ENCODE measurements at regions not wholly inside any gene's neighbourhood (a gene's known extent, or its start where the extent isn't known, plus 50 kb on each side); places are given as distances from the start of the nearest gene placed in this dataset.

DNA sequence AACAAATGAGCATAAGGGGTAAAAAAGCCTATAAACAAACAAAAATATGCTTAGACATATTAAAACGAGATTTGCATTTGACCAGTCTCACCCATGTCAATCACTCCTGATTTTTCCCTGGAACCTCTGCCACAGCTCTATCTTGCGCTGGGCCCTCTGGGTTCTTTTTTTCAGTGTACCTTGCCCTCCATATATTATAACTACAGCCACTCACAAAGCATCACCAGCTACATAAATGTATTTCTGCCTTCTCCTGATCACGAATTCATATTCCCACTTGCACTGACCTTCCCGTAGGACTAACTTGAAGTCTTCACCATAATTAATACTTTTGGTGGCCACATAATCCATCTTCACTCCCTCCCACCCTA lies 395.6 kb upstream of the ROBO2 start:
- Histone ChIP-seq H3K9me3 (ENCODE audit: control insufficient read depth, insufficient read depth, low read length) (no peaks in the 10 kb centered on the region), H3K27me3 (ENCODE audit: control insufficient read depth, insufficient read depth, low read length) (no peaks in the 10 kb centered on the region), H3K4me3 (ENCODE audit: low read depth, low read length) (no peak overlapping the region), H3K27ac (ENCODE audit: low read depth, low read length) (no peak overlapping the region)
- ChIA-PET POLR2A (no interaction called here), CTCF (no interaction called here)
- DNase-seq (ENCODE audit: low read depth, low spot score) = no peak
- TF ChIP-seq CTCF (IDR thresholded peaks at IDR 0.05; ENCODE audit: low read depth, low read length) = no peak

- Histone ChIP-seq H3K9me3 (ENCODE audit: control insufficient read depth, insufficient read depth, low read length) (no peaks in the 10 kb centered on the region), H3K4me3 (ENCODE audit: low read depth, low read length) (no peak overlapping the region), H3K27ac (ENCODE audit: low read depth, low read length) (no peak overlapping the region), H3K27me3 (ENCODE audit: control insufficient read depth, insufficient read depth, low read length) (no peaks in the 10 kb centered on the region)
- ChIA-PET POLR2A (no interaction called here), CTCF (no interaction called here)
- DNase-seq (ENCODE audit: low read depth, low spot score) = no peak
- TF ChIP-seq CTCF (IDR thresholded peaks at IDR 0.05; ENCODE audit: low read depth, low read length) = no peak
These were observed 394.2 kb upstream of the ROBO2 start for GRCh38 chr3:76645724-76646123.

GRCh38 chr3:76646921-76647562 lies 392.9 kb upstream of the ROBO2 start:
- no peaks in the 10 kb centered on the region for H3K9me3 ChIP-seq (ENCODE audit: control insufficient read depth, insufficient read depth, low read length)
- TF ChIP-seq CTCF (IDR thresholded peaks at IDR 0.05; ENCODE audit: low read depth, low read length) = 0 out of 2 replicates have a peak, but pooled peaks have one; percentile 12
- no peak overlapping the region for H3K27ac ChIP-seq (ENCODE audit: low read depth, low read length)
- no peaks in the 10 kb centered on the region for H3K27me3 ChIP-seq (ENCODE audit: control insufficient read depth, insufficient read depth, low read length)
- CTCF ChIA-PET = no interaction called here
- DNase-seq (ENCODE audit: low read depth, low spot score) = no peak
- H3K4me3 ChIP-seq (ENCODE audit: low read depth, low read length) = no peak overlapping the region
- POLR2A ChIA-PET = no interaction called here

- no peaks in the 10 kb centered on the region for H3K9me3 ChIP-seq (ENCODE audit: control insufficient read depth, insufficient read depth, low read length)
- ChIA-PET POLR2A (no interaction called here), CTCF (interaction anchor here (0.6 to 1.1 kb wide), 2 partner anchors 9 to 18 kb away, joined by 3 read pairs; no protein-coding TSS in a partner anchor)
- DNase-seq (ENCODE audit: low read depth, low spot score) = no peak
- 0 out of 2 replicates have a peak, but pooled peaks have one; percentile 11 for TF ChIP-seq CTCF (IDR thresholded peaks at IDR 0.05; ENCODE audit: low read depth, low read length)
- no peak overlapping the region for H3K4me3 ChIP-seq (ENCODE audit: low read depth, low read length)
- no peak overlapping the region for H3K27ac ChIP-seq (ENCODE audit: low read depth, low read length)
- no peaks in the 10 kb centered on the region for H3K27me3 ChIP-seq (ENCODE audit: control insufficient read depth, insufficient read depth, low read length)
These were observed 388.1 kb upstream of the ROBO2 start for GRCh38 chr3:76651784-76652183.

DNA sequence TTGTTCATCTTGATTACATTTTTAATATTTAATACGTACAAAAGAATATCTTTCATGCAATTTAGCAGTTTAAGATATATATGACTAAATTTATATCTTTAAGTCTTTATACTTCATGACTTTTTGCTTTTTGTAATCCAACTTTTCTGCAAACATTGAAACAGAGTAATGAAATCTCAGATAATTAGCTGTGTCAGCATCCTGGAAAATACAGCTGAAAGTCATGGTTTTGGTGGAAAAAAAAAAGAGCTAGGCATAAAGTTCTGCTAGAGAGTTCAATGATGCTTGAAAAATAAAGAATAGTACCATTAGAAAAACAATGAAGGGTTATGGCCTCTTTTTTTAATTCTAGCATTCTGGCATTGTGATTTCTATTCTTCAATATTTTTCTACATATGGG lies 387.4 kb upstream of the ROBO2 start:
- no peak overlapping the region for H3K4me3 ChIP-seq (ENCODE audit: low read depth, low read length)
- no peak for TF ChIP-seq CTCF (IDR thresholded peaks at IDR 0.05; ENCODE audit: low read depth, low read length)
- no peaks in the 10 kb centered on the region for H3K27me3 ChIP-seq (ENCODE audit: control insufficient read depth, insufficient read depth, low read length)
- no peaks in the 10 kb centered on the region for H3K9me3 ChIP-seq (ENCODE audit: control insufficient read depth, insufficient read depth, low read length)
- ChIA-PET CTCF (interaction anchor here (1.1 kb wide), 1 partner anchor 10 kb away, joined by 3 read pairs; no protein-coding TSS in a partner anchor), POLR2A (no interaction called here)
- no peak overlapping the region for H3K27ac ChIP-seq (ENCODE audit: low read depth, low read length)
- DNase-seq (ENCODE audit: low read depth, low spot score) = no peak
